Ammon's horn (tissue), 1 donor: ENCODE measurements at regions not wholly inside any gene's neighbourhood (a gene's known extent, or its start where the extent isn't known, plus 50 kb on each side); places are given as distances from the start of the nearest gene placed in this dataset.

Source experiments
- DNase-seq: peaks from one replicate; pipeline ENCODE4 v3.0.0-alpha.2; 2016; ENCODE audit warnings: low spot score

- no peak for DNase-seq
These were observed 275.2 kb upstream of the KCNMB2 start for GRCh38 chr3:178260887-178261565.

DNA sequence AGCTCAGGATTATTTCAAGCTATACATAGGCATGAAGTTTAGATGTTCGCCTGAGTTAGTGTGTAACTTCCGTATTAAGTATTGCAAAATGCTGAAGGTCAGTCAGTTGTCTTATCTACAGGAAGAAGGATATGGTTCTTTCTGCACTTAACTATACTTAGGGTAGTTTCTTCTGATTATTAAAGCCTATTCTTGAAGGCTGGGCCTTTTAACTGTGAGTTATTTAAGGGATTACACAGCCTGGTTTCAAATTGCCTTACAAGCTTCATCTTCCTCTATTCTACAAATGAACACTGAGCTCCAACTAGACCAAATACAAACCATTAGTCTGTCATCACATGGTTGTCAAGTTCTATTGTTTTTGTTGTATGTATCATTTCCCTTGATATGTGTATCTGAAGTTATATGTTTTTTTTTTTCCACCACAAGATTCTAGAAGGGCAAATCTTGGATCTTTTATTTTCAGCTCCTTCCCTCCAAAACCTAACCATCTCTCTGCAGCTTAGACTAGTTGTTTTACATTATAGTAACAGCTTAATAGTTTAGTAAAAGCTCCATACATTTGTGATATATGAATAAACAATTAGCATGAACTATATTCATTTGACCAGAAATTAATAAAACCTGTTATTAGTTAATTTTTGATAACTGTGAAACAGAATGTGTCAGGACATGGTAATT lies 272.9 kb upstream of the KCNMB2 start:
- no peak for DNase-seq

GRCh38 chr3:178267158-178267844 lies 268.9 kb upstream of the KCNMB2 start:
- DNase-seq = no peak

- no peak for DNase-seq
These were observed 265.4 kb upstream of the KCNMB2 start for GRCh38 chr3:178270838-178271237.

DNA sequence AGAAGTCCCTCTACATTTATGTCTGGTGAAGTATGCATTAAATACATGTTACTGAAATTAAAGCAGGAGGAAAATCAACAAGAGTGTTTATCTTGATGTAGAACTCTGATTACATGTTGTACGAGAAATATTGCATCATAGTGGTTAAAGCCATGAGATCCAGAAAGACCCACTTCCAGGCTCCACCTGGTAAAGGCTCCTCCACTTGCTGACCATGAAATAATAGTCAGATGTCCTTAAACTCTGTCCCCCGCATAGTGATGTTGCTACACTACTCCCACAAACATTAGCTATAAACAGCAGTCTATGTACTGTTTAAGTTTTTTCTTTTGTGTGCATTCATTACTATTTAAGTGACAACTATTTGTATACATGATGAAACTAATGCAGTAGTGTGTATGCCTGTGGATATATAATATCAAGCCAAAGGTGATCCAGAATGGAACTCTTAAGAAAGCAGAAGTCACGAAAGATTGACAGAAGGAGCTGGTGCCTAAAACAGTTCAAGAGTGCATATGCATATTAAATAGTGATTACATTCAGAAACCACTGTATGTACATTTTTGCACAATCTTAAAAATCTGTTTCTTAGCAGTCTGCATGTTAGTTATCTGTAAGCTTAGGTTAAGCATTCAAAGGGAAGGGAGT lies 264.4 kb upstream of the KCNMB2 start:
- no peak for DNase-seq

- DNase-seq = no peak
These were observed 263.4 kb upstream of the KCNMB2 start for GRCh38 chr3:178272841-178273240.

- no peak for DNase-seq
These were observed 261.5 kb upstream of the KCNMB2 start for GRCh38 chr3:178274711-178275110.

GRCh38 chr3:178275311-178275710 lies 260.9 kb upstream of the KCNMB2 start:
- no peak for DNase-seq

- no peak for DNase-seq
These were observed 260.4 kb upstream of the KCNMB2 start for GRCh38 chr3:178275793-178276192.

GRCh38 chr3:178277605-178278004 lies 258.6 kb upstream of the KCNMB2 start:
- no peak for DNase-seq

- DNase-seq = no peak
These were observed 252.7 kb upstream of the KCNMB2 start for GRCh38 chr3:178283561-178283960.

- DNase-seq = no peak
These were observed 252.1 kb upstream of the KCNMB2 start for GRCh38 chr3:178284181-178284580.

GRCh38 chr3:178288074-178288473 lies 248.2 kb upstream of the KCNMB2 start:
- DNase-seq = no peak

- no peak for DNase-seq
These were observed 246.6 kb upstream of the KCNMB2 start for GRCh38 chr3:178289544-178290160.

DNA sequence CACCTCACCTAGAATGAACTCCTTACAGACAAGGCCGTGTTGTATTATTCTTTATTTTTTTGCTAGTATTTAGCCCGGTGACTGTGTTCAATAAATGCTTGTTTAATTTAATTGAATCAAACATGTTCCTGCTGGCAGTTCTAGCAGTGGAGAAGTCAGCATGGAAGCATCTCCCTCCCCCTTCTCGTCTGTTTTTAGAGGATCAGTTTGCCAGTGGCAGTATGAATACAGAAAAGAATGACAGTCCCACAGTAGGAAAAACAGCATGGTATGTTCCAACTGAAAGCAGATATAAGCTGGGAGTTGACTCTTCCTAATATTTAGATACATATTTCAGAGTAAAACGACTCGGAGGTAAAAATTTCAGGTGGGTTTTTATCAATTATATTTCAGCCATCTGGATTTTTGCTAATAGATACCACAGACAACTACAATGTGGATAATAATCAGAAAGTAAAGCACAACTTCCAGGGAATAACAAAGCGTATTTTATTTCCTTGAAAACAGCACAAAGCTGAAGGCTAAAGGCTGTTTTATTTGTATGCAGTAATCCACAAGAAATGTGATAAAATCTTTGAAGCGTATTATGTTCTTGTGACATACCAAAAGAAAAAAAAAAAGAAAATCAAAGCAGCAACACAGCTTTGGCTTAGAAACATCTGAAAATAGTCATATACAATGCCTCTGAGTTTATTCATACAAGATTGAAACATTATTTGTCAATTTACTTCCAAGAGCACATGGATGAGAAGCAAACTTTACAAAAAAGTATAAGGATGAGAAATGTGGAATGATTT lies 244.5 kb upstream of the KCNMB2 start:
- peak; percentile 67 for DNase-seq

DNA sequence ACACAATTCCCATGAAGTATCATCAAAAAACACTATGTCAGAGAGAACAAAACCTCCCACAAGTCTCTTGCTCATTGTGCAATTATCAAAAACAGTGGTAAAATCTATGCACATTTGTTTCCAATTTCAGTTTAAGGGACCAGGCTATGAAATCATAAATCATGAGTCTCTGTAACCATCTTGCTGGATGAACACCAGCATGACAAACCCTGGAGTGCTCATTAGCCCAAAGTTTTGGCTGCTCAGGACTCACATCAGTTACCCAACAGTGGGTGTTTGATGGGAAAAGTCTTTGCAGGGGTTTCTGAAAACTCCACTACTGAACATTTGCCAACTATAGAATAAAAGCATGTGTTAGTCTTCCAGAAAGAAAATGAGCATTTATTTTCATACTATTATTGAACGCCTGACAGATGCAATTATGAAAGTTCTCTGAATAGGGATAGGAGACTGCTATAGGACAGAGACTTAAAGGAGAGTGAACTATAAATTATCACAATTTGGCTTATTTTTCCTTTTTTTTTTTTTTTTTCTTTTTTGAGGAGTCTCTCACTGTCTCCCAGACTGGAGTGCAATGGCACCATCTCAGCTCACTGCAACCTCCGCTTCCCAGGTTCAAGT lies 240.8 kb upstream of the KCNMB2 start:
- peak; percentile 21 for DNase-seq

- DNase-seq = no peak
These were observed 239.0 kb upstream of the KCNMB2 start for GRCh38 chr3:178297199-178297598.

- no peak for DNase-seq
These were observed 238.5 kb upstream of the KCNMB2 start for GRCh38 chr3:178297740-178298139.

DNA sequence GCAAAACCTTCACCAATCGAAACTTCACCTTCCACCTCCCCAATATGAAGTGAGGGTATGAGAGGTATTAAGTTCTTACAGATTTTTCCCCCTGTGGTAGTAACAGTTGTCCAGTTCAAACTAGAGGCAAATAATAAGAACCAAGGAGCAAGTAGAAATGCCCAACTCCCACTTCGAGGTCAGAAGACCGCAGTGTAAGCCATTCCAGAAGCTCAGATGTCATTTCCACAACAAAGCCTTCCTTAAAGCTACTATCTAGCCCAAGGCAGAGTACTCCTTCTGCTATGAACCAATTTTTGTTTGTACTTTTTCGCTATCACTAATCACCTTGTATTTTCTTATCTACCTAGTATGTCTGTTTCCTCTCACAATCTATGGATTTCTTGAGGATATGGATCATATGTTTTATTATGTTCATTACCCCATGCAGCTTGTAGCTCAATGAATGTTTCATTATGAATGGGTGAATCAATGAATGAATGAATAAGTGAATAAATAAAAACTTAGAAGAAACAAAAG lies 235.7 kb upstream of the KCNMB2 start:
- DNase-seq = no peak
